ENCODE measurements at regions not wholly inside any gene's neighbourhood (a gene's known extent, or its start where the extent isn't known, plus 50 kb on each side); places are given as distances from the start of the nearest gene placed in this dataset.
"Not testable (repeated sequence)": the region's sequence is repeated elsewhere in the genome, so short reads cannot be mapped to it uniquely, and the experiment has no call there.

DNA sequence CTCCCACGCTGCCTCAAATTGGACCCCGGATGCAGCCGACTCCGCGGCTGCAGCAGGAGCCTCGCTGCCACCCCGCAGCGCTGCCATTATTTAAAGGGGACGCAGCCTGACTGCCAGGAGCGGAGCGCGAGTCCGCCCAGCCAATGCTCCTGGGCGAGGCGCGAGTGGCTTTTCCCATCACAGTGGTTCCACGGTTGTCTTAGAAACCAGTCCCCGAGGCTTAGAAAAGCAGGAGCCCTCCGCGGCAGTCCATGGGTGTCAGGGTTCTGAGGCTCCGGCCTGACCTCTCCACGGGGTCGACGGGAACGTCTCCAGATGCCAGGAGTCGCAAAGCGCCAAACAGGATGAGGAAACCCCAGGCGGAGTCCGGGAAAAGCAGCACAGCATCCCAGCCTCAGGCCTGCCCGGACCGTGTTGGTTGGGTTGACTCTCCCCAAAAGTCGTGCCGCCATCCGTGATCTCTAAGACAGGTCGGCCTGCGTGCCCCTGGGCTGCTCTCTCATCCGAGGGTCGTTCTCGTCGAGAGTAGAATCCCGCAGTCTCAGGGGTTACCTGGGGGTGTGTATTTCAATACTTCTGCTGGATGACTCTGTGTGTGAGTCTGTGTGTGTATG is 975.8 kb upstream of the DEFB115 start:
- Mint-ChIP-seq H3K27ac (no peak overlapping the region), H3K9me3 (peaks cover 32% of the 10 kb centered on the region), H3K4me1 (ENCODE audit: low read depth) (no peaks in the 10 kb centered on the region), H3K4me3 (no peak overlapping the region), H3K36me3 (ENCODE audit: low read depth) (peaks cover 4% of the 10 kb centered on the region; the same call in 1 of the 2 replicates), H3K27me3 (ENCODE audit: insufficient read depth) (peaks cover 4% of the 10 kb centered on the region; the same call in 1 of the 2 replicates)
- DNase-seq: no peak
- TF ChIP-seq, protein P1, sequence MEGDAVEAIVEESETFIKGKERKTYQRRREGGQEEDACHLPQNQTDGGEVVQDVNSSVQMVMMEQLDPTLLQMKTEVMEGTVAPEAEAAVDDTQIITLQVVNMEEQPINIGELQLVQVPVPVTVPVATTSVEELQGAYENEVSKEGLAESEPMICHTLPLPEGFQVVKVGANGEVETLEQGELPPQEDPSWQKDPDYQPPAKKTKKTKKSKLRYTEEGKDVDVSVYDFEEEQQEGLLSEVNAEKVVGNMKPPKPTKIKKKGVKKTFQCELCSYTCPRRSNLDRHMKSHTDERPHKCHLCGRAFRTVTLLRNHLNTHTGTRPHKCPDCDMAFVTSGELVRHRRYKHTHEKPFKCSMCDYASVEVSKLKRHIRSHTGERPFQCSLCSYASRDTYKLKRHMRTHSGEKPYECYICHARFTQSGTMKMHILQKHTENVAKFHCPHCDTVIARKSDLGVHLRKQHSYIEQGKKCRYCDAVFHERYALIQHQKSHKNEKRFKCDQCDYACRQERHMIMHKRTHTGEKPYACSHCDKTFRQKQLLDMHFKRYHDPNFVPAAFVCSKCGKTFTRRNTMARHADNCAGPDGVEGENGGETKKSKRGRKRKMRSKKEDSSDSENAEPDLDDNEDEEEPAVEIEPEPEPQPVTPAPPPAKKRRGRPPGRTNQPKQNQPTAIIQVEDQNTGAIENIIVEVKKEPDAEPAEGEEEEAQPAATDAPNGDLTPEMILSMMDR (IDR thresholded peaks at IDR 0.05): no peak

DNA sequence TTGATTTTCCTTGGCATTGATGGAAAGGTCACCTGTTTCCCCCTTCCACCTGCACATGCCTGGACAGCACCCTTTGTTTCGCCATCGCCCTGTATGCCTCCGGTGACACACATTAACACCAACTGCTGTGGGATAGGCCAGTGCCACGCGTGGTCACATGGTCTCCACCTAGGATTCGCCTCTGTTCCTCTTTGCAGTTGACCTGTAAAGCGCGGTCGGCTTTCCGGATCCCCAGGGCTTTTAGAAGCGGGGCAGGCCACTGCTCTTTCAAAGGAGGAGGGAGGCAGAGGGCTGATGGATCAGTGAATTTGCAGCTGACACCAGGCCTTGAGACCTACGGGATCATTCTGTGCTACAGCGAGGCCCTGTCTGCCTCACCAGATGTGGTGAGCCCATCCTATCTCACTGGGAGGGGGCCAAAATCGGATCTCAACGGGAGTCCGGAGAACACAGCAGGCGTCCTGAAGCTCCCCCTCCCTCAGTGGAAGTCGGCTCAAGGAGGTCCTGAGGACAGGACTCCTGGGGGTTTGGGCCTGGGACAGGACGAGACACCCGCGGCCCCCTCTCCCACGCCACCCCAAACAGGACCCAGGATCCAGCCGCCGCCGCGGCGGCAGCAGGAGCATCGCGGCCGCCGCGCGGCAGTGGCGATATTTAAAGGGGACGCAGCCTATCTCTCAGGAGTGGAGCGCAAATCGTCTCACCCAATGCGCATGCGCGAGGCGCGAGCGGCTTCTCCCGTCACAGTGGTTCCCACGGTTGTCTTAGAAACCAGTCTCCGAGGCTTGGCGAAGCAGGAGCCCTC is 973.8 kb upstream of the DEFB115 start:
- not testable (repeated sequence) for H3K36me3 Mint-ChIP-seq (ENCODE audit: low read depth); DNase-seq; H3K4me1 Mint-ChIP-seq (ENCODE audit: low read depth); H3K27me3 Mint-ChIP-seq (ENCODE audit: insufficient read depth); H3K27ac Mint-ChIP-seq; H3K4me3 Mint-ChIP-seq
- H3K9me3 Mint-ChIP-seq: peaks cover 32% of the 10 kb centered on the region

DNA sequence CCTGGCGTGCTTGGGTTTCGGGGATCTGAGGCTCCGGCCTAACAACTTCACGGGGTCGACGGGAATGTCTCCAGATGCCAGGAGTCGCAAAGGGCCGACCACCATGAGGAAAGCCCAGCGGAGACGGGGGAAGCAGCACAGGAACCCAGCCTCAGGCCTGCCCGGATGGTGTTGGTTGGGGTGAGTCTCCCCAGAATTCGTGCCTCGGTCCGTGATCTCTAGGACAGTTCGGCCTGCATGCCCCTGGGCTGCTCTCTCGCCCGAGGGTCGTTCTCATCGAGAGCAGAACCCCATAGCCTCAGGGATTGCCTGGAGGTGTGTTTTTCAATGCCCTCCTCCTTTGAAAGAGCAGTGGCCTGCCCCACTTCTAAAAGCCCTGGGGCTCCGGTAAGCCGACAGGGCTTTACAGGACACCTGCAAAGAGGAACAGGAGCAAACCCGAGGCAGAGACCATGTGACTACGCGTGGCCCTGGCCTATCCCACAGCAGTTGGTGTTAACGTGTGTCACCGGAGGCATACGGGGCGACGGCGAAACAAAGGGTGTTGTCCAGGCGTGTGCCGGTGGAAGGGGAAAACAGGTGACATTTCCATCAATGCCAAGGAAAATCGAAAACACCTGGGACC is 973.1 kb upstream of the DEFB115 start:
- TF ChIP-seq, protein P1 (IDR thresholded peaks at IDR 0.05): no peak
- Mint-ChIP-seq H3K27ac (no peak overlapping the region), H3K27me3 (ENCODE audit: insufficient read depth) (peaks cover 5% of the 10 kb centered on the region), H3K4me1 (ENCODE audit: low read depth) (no peaks in the 10 kb centered on the region), H3K4me3 (no peak overlapping the region), H3K36me3 (ENCODE audit: low read depth) (peaks cover 4% of the 10 kb centered on the region; the same call in 1 of the 2 replicates), H3K9me3 (peaks cover 32% of the 10 kb centered on the region)
- no peak for DNase-seq

DNA sequence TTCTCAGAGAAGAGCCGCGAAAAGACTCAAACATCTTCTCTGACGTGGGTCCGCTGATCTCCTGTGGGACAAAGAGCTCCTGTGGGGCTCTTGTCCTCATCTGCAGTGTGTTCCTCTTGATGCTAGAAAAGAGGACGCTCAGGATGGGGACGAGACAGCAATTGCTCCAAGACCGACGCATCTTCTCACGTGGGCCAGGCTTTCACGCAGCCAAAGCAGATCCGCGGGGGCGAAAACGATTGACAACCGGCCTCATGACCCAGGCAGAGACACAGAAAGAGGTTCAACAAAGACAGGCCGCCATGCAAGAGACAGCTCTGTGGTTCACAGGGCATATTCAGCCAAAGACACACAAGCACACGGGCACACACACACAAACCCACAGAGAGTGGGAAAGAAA is 971.8 kb upstream of the DEFB115 start:
- DNase-seq: no peak
- H3K27me3 Mint-ChIP-seq (ENCODE audit: insufficient read depth): peaks cover 7% of the 10 kb centered on the region
- H3K36me3 Mint-ChIP-seq (ENCODE audit: low read depth): peaks cover 4% of the 10 kb centered on the region; the same call in 1 of the 2 replicates
- TF ChIP-seq, protein P1 (IDR thresholded peaks at IDR 0.05): no peak
- H3K9me3 Mint-ChIP-seq: peaks cover 28% of the 10 kb centered on the region
- H3K27ac Mint-ChIP-seq: no peak overlapping the region
- H3K4me1 Mint-ChIP-seq (ENCODE audit: low read depth): peaks cover 7% of the 10 kb centered on the region; the same call in 1 of the 2 replicates
- H3K4me3 Mint-ChIP-seq: no peak overlapping the region

DNA sequence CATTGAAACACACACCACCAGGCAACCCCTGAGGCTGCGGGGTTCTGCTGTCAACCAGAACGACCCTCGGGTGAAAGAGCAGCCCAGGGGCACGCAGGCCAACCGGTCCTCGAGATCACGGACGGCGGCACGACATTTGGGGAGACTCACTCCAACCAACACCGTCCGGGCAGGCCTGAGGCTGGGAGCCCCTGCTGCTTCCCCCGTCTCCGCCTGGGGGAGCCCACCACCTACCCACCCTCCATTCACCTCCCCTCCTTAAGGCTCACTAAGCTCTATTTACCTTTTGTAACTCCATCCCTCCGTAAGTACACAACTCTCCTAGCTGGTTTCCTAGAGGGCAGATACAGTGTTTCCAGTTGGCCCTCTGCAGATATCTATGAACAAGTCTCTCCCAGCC is 971.3 kb upstream of the DEFB115 start:
- DNase-seq: no peak
- peaks cover 7% of the 10 kb centered on the region; the same call in 1 of the 2 replicates for H3K4me1 Mint-ChIP-seq (ENCODE audit: low read depth)
- H3K4me3 Mint-ChIP-seq: no peak overlapping the region
- peaks cover 4% of the 10 kb centered on the region; the same call in 1 of the 2 replicates for H3K36me3 Mint-ChIP-seq (ENCODE audit: low read depth)
- peaks cover 7% of the 10 kb centered on the region for H3K27me3 Mint-ChIP-seq (ENCODE audit: insufficient read depth)
- H3K27ac Mint-ChIP-seq: no peak overlapping the region
- TF ChIP-seq, protein P1 (IDR thresholded peaks at IDR 0.05): no peak
- H3K9me3 Mint-ChIP-seq: peaks cover 32% of the 10 kb centered on the region

DNA sequence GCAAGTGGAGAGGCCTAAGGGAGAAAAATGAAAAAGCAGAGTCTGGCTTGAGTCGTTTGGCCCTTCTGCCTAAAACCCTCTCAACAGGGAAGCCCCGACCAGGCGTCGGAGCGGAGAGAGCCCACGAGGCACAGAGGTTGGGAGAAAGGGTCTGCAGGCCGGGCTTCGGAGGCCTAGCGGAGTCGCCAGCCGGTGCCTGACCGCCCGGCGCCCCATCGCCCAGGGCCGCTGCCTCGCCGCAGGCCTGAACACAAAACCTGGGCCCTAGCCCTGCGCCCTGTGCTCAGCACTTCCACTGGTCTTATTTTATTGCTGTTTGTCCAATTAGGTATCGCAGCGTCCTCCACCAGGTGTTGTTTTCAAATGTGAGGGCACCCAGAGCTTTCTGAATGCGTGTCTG is 970.0 kb upstream of the DEFB115 start:
- not testable (repeated sequence) for H3K36me3 Mint-ChIP-seq (ENCODE audit: low read depth); H3K4me1 Mint-ChIP-seq (ENCODE audit: low read depth); H3K27me3 Mint-ChIP-seq (ENCODE audit: insufficient read depth); DNase-seq; H3K4me3 Mint-ChIP-seq; H3K27ac Mint-ChIP-seq
- peaks cover 31% of the 10 kb centered on the region for H3K9me3 Mint-ChIP-seq

Data from HFFc6 (cell line).